HCT116 (cell line): ENCODE measurements at regions not wholly inside any gene's neighbourhood (a gene's known extent, or its start where the extent isn't known, plus 50 kb on each side); places are given as distances from the start of the nearest gene placed in this dataset.

ENCODE experiments used
- EZH2 ChIP-seq: fragments of 200-600 bp; sonication (generic); IDR thresholded peaks from 2 replicates; pipeline ENCODE4 v1.6.1; 2017; ENCODE audit warnings: antibody characterized with exemption, mixed run types
- JUND ChIP-seq: IDR thresholded peaks from 2 replicates; pipeline ENCODE4 v1.6.1; 2012
- POLR2A ChIP-seq: IDR thresholded peaks from 2 replicates; pipeline ENCODE4 v1.7.0; 2011; ENCODE audit warnings: borderline replicate concordance; ENCODE audit not compliant: insufficient read depth, insufficient read length; ENCODE audit errors: extremely low read depth
- ZNF274 ChIP-seq: fragments of 200-500 bp; sonication (Bioruptor generic); IDR thresholded peaks from 2 replicates; pipeline ENCODE4 v1.6.1; 2014; ENCODE audit warnings: mild to moderate bottlenecking, low read depth, low read length, inconsistent platforms
- TF ChIP-seq, protein P1 (sequence below): IDR thresholded peaks from 2 replicates; pipeline ENCODE4 v1.6.1; 2012
- TF ChIP-seq, protein P2 (sequence below), 3 experiments: fragments of 200-600 bp in 1 of 3; sonication (generic) in 1 of 3; IDR thresholded peaks in 2 of 3; conservative IDR thresholded peaks in 1 of 3; 2 replicates each; pipeline ENCODE4 v1.5.1; 2012 to 2017; ENCODE audit warnings: low read depth in 2 of 3, low read length in 2 of 3, antibody characterized with exemption in 1 of 3, borderline replicate concordance in 1 of 3, control low read depth in 1 of 3, mild to moderate bottlenecking in 1 of 3, mixed read lengths in 1 of 3, mixed run types in 1 of 3, moderate library complexity in 1 of 3; ENCODE audit not compliant: insufficient read depth in 1 of 3

DNA sequence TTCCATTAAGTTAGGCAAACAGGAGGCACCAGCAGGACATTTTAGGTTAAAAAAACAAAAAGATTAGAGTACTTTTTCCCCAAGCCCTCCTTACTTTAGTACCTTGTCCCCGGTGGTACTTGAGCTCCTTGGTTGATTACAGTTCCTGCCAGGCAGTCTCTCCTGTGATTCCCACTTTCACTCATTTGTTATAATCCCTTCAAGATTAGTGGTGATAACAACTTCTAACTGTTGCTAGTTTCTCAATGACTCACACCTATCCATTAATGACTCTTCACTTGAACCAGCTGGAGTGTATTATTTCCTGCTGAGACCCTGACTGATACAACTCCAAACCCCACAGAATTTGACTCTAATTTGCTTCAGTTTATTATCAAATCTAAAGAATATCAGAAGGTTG lies 765.0 kb upstream of the DIAPH2 start:
- TF ChIP-seq, protein P1, sequence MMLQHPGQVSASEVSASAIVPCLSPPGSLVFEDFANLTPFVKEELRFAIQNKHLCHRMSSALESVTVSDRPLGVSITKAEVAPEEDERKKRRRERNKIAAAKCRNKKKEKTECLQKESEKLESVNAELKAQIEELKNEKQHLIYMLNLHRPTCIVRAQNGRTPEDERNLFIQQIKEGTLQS = no peak
- TF ChIP-seq, protein P2, sequence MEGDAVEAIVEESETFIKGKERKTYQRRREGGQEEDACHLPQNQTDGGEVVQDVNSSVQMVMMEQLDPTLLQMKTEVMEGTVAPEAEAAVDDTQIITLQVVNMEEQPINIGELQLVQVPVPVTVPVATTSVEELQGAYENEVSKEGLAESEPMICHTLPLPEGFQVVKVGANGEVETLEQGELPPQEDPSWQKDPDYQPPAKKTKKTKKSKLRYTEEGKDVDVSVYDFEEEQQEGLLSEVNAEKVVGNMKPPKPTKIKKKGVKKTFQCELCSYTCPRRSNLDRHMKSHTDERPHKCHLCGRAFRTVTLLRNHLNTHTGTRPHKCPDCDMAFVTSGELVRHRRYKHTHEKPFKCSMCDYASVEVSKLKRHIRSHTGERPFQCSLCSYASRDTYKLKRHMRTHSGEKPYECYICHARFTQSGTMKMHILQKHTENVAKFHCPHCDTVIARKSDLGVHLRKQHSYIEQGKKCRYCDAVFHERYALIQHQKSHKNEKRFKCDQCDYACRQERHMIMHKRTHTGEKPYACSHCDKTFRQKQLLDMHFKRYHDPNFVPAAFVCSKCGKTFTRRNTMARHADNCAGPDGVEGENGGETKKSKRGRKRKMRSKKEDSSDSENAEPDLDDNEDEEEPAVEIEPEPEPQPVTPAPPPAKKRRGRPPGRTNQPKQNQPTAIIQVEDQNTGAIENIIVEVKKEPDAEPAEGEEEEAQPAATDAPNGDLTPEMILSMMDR (IDR thresholded peaks at IDR 0.05 in 2 of 3, conservative IDR thresholded peaks at IDR 0.05 in 1 of 3; ENCODE audit: borderline replicate concordance in 1 of 3, insufficient read depth in 1 of 3, low read depth in 2 of 3, low read length in 2 of 3) = no peak
- TF ChIP-seq EZH2 = no peak
- no peak for TF ChIP-seq ZNF274
- no peak for TF ChIP-seq POLR2A
- TF ChIP-seq JUND = no peak
